GM21528 (cell line): ENCODE measurements at regions not wholly inside any gene's neighbourhood (a gene's known extent, or its start where the extent isn't known, plus 50 kb on each side); places are given as distances from the start of the nearest gene placed in this dataset.

ENCODE experiments used
- ATAC-seq: cut with Tn5 transposase; IDR thresholded peaks from one replicate; pipeline ENCODE4 v1.9.1; 2021; ENCODE audit warnings: mild to moderate bottlenecking, moderate library complexity; ENCODE audit not compliant: unreplicated experiment, low FRiP score

- ATAC-seq, result no peak
Measured at GRCh38 chr1:68332041-68332440, 99.7 kb upstream of the WLS start.

- no peak for ATAC-seq
Measured at GRCh38 chr1:68331117-68331865, 99.0 kb upstream of the WLS start.

GRCh38 chr1:68330391-68330790, 98.1 kb upstream of the WLS start:
- no peak for ATAC-seq

GRCh38 chr1:68329096-68329835, 96.9 kb upstream of the WLS start:
- no peak for ATAC-seq

GRCh38 chr1:68328490-68328889, 96.2 kb upstream of the WLS start:
- no peak for ATAC-seq

- ATAC-seq, result no peak
Measured at GRCh38 chr1:68327414-68327813, 95.1 kb upstream of the WLS start.

GRCh38 chr1:68326481-68326880, 94.2 kb upstream of the WLS start:
- ATAC-seq, result no peak

- ATAC-seq, result no peak
Measured at GRCh38 chr1:68324316-68324715, 92.0 kb upstream of the WLS start.

GRCh38 chr1:68322837-68323687, 90.7 kb upstream of the WLS start:
- no peak for ATAC-seq

GRCh38 chr1:68322096-68322495, 89.8 kb upstream of the WLS start:
- no peak for ATAC-seq

- ATAC-seq, result no peak
Measured at GRCh38 chr1:68321084-68321685, 88.9 kb upstream of the WLS start.

GRCh38 chr1:68320349-68320748, 88.0 kb upstream of the WLS start:
- ATAC-seq, result no peak

GRCh38 chr1:68319907-68320306, 87.6 kb upstream of the WLS start:
- no peak for ATAC-seq

- no peak for ATAC-seq
Measured at GRCh38 chr1:68317543-68317942, 85.2 kb upstream of the WLS start.

- no peak for ATAC-seq
Measured at GRCh38 chr1:68314151-68314780, 81.9 kb upstream of the WLS start.

- no peak for ATAC-seq
Measured at GRCh38 chr1:68313735-68314134, 81.4 kb upstream of the WLS start.

- no peak for ATAC-seq
Measured at GRCh38 chr1:68308034-68308433, 75.7 kb upstream of the WLS start.

GRCh38 chr1:68307378-68307787, 75.1 kb upstream of the WLS start:
- no peak for ATAC-seq

GRCh38 chr1:68301471-68302001, 69.2 kb upstream of the WLS start:
- no peak for ATAC-seq
